ENCODE measurements at regions not wholly inside any gene's neighbourhood (a gene's known extent, or its start where the extent isn't known, plus 50 kb on each side); places are given as distances from the start of the nearest gene placed in this dataset.

GRCh38 chr9:38158628-38159027, 89.6 kb upstream of the SHB start:
- TF ChIP-seq CTCF (IDR thresholded peaks at IDR 0.05 in 8 of 11, conservative IDR thresholded peaks at IDR 0.05 in 3 of 11) (no peak), POLR2AphosphoS5 (IDR thresholded peaks at IDR 0.05) (no peak), POLR2A (IDR thresholded peaks at IDR 0.05) (no peak)

Measured in spleen (tissue), 7 donors.